Neural cell (in vitro differentiated cells): ENCODE measurements at regions not wholly inside any gene's neighbourhood (a gene's known extent, or its start where the extent isn't known, plus 50 kb on each side); places are given as distances from the start of the nearest gene placed in this dataset.

Experiments
- H2AFZ ChIP-seq: fragments of 200-600, 300-800 bp; sonication (generic), shearing (Covaris generic); 2 replicates; pipeline ENCODE4 v1.6.0; 2014; ENCODE audit warnings: low read depth, mild to moderate bottlenecking, antibody characterized with exemption, low read length, moderate library complexity
- H3F3A ChIP-seq: fragments of 200-600 bp; shearing (Covaris generic); 2 replicates; pipeline ENCODE4 v1.6.1; 2016; ENCODE audit warnings: mild to moderate bottlenecking, moderate library complexity, mixed read lengths, antibody characterized with exemption, low read length; ENCODE audit not compliant: insufficient read depth, poor library complexity, severe bottlenecking
- H3K27ac ChIP-seq: fragments of 200-600, 300-800 bp; sonication (generic), shearing (Covaris generic); 2 replicates; pipeline ENCODE4 v1.5.1; 2014; ENCODE audit warnings: mild to moderate bottlenecking, low read length, moderate library complexity
- H3K27me3 ChIP-seq: fragments of 300-800, 200-600 bp; sonication (generic), shearing (Covaris generic); 2 replicates; pipeline ENCODE4 v1.6.0; 2014; ENCODE audit warnings: mild to moderate bottlenecking, low read depth, low read length, moderate library complexity; ENCODE audit not compliant: insufficient read depth
- H3K36me3 ChIP-seq: fragments of 300-800, 200-600 bp; sonication (generic), shearing (Covaris generic); 2 replicates; pipeline ENCODE4 v1.5.1; 2014; ENCODE audit warnings: mild to moderate bottlenecking, antibody characterized with exemption, low read length, moderate library complexity; ENCODE audit not compliant: insufficient read depth
- H3K4me2 ChIP-seq: fragments of 300-800, 200-600 bp; sonication (generic), shearing (Covaris generic); 2 replicates; pipeline ENCODE4 v1.6.0; 2014; ENCODE audit warnings: mild to moderate bottlenecking, low read length
- H3K4me3 ChIP-seq: fragments of 300-800, 200-600 bp; sonication (generic), shearing (Covaris generic); 2 replicates; pipeline ENCODE4 v1.5.1; 2014; ENCODE audit warnings: mild to moderate bottlenecking, low read length, moderate library complexity
- H3K79me2 ChIP-seq: fragments of 200-600 bp; shearing (Covaris generic); replicated peaks from 2 replicates; pipeline ENCODE4 v1.6.0; 2014; ENCODE audit warnings: mild to moderate bottlenecking, low read length, moderate library complexity; ENCODE audit not compliant: insufficient read depth
- H3K9ac ChIP-seq: fragments of 300-800, 200-600 bp; sonication (generic), shearing (Covaris generic); 2 replicates; pipeline ENCODE4 v1.6.1; 2016; ENCODE audit warnings: mild to moderate bottlenecking, low read length, mixed read lengths
- H3K9me2 ChIP-seq: fragments of 200-600 bp; shearing (Covaris generic); 2 replicates; pipeline ENCODE4 v1.6.1; 2016; ENCODE audit warnings: mild to moderate bottlenecking, low read length, mixed read lengths; ENCODE audit not compliant: insufficient read depth
- H3K9me3 ChIP-seq: fragments of 200-600, 300-800 bp; sonication (generic), shearing (Covaris generic); 2 replicates; pipeline ENCODE4 v1.6.1; 2016; ENCODE audit warnings: mild to moderate bottlenecking, mixed run types, low read length, moderate library complexity, mixed read lengths
- H4K20me1 ChIP-seq: fragments of 200-600 bp; shearing (Covaris generic); 2 replicates; pipeline ENCODE4 v1.6.1; 2016; ENCODE audit warnings: mild to moderate bottlenecking, mixed run types; ENCODE audit not compliant: insufficient read depth
- EP300 ChIP-seq: fragments of 450-650 bp; conservative IDR thresholded peaks from 2 replicates; pipeline ENCODE4 v1.6.1; 2014; ENCODE audit warnings: antibody characterized with exemption, mild to moderate bottlenecking, moderate library complexity; ENCODE audit not compliant: poor library complexity, severe bottlenecking
- EZH2 ChIP-seq: fragments of 200-600, 300-800 bp; shearing (Covaris generic), sonication (generic); IDR thresholded peaks from 2 replicates; pipeline ENCODE4 v1.6.1; 2014; ENCODE audit warnings: antibody characterized with exemption, low read length, borderline replicate concordance, mild to moderate bottlenecking; ENCODE audit not compliant: insufficient read depth, poor library complexity, severe bottlenecking
- MXI1 ChIP-seq: fragments of 450-650 bp; conservative IDR thresholded peaks from 2 replicates; pipeline ENCODE4 v1.6.1; 2014; ENCODE audit warnings: antibody characterized with exemption, mild to moderate bottlenecking; ENCODE audit not compliant: poor library complexity, severe bottlenecking
- POLR2AphosphoS5 ChIP-seq: IDR thresholded peaks from 2 replicates; pipeline ENCODE4 v1.6.1; 2012
- RAD21 ChIP-seq: fragments of 450-650 bp; conservative IDR thresholded peaks from 2 replicates; pipeline ENCODE4 v1.6.1; 2014; ENCODE audit warnings: antibody characterized with exemption, mild to moderate bottlenecking, moderate library complexity
- SMC3 ChIP-seq: fragments of 450-650 bp; conservative IDR thresholded peaks from 2 replicates; pipeline ENCODE4 v1.6.1; 2014; ENCODE audit warnings: antibody characterized with exemption, mild to moderate bottlenecking, moderate library complexity; ENCODE audit not compliant: poor library complexity
- TAF1 ChIP-seq: IDR thresholded peaks from 2 replicates; pipeline ENCODE4 v1.6.1; 2012; ENCODE audit warnings: low read depth
- TF ChIP-seq, protein P1 (sequence below): IDR thresholded peaks from 2 replicates; pipeline ENCODE4 v1.6.1; 2012; ENCODE audit warnings: borderline replicate concordance
- TF ChIP-seq, protein P2 (sequence below): fragments of 450-650 bp; IDR thresholded peaks from 2 replicates; pipeline ENCODE4 v1.5.1; 2014; ENCODE audit warnings: antibody characterized with exemption, mild to moderate bottlenecking, moderate library complexity; ENCODE audit not compliant: poor library complexity, severe bottlenecking

DNA sequence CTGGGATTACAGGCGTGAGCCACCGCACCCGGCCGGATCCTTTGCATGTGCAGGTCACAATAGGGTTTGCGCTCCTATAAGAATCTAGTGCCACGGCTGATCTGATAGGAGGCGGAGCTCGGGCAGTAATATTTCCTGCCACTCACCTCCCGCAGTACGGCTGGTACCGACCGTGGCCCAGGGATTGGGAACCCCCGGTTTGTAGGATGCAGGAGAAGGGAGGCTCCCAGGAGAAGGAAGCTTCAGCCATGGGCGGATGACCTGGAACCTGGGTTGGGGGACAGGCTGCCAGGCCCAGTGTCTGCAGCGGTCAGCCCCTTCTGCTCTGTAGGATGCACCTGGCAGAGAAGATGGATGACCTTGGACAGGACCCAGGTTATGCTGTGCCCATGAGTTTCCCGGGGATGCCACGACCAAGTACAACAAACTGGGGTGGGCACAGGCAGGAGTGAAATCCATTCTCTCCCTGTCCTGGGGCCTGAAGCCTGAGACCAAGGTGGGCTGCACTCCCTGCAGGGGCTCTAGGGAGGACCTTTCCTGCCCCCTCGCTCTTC is 818.9 kb downstream of the BRD1 start:
- Histone ChIP-seq H3K9me3 (peaks cover 2% of the 10 kb centered on the region), H3K79me2 (no peaks in the 10 kb centered on the region)

DNA sequence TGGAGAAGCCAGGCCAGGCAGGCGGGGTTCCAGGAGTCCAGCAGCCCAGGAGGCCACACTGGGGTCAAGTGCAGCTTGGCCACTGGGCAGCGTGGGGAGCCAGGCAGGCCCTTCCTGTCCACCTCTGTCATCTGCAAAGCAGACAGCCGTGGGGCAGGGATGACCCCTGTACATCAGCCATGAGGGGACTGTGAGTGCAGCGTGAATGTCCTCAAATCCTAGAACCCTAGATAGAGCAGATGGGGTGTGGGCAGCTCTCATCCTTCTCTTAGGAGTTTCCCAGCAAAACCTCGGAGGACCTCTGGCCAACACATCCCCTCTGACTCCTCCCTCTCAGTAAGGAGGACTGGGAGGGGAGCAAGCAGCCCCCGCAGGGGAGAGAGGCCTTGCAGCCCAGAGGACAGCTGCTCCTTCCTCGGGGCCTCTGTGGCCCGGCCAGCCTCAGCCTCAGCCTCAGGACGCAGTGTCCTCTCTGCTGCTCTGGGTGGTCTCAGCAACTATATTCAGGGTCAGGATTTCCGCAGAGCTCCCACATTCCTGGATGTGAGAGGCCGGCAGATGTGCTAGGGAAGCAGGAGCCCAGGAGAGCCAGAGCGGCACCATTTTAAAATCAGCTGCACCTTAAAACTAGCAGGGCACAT is 820.5 kb downstream of the BRD1 start:
- no peak overlapping the region for H3K4me2 ChIP-seq
- no peaks in the 10 kb centered on the region for H3K36me3 ChIP-seq
- H3K9me3 ChIP-seq: peaks cover 6% of the 10 kb centered on the region
- no peak overlapping the region for H3K27ac ChIP-seq
- H3K9me2 ChIP-seq: no peaks in the 10 kb centered on the region
- no peaks in the 10 kb centered on the region for H4K20me1 ChIP-seq
- H2AFZ ChIP-seq: no peak overlapping the region
- no peaks in the 10 kb centered on the region for H3K79me2 ChIP-seq
- H3K27me3 ChIP-seq: no peaks in the 10 kb centered on the region
- H3F3A ChIP-seq: no peaks in the 10 kb centered on the region
- no peak overlapping the region for H3K4me3 ChIP-seq
- TF ChIP-seq RAD21 (no peak), SMC3 (no peak), POLR2AphosphoS5 (no peak), EP300 (no peak), MXI1 (no peak), TAF1 (no peak), EZH2 (no peak)
- TF ChIP-seq, protein P1, sequence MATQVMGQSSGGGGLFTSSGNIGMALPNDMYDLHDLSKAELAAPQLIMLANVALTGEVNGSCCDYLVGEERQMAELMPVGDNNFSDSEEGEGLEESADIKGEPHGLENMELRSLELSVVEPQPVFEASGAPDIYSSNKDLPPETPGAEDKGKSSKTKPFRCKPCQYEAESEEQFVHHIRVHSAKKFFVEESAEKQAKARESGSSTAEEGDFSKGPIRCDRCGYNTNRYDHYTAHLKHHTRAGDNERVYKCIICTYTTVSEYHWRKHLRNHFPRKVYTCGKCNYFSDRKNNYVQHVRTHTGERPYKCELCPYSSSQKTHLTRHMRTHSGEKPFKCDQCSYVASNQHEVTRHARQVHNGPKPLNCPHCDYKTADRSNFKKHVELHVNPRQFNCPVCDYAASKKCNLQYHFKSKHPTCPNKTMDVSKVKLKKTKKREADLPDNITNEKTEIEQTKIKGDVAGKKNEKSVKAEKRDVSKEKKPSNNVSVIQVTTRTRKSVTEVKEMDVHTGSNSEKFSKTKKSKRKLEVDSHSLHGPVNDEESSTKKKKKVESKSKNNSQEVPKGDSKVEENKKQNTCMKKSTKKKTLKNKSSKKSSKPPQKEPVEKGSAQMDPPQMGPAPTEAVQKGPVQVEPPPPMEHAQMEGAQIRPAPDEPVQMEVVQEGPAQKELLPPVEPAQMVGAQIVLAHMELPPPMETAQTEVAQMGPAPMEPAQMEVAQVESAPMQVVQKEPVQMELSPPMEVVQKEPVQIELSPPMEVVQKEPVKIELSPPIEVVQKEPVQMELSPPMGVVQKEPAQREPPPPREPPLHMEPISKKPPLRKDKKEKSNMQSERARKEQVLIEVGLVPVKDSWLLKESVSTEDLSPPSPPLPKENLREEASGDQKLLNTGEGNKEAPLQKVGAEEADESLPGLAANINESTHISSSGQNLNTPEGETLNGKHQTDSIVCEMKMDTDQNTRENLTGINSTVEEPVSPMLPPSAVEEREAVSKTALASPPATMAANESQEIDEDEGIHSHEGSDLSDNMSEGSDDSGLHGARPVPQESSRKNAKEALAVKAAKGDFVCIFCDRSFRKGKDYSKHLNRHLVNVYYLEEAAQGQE: no peak
- TF ChIP-seq, protein P2, sequence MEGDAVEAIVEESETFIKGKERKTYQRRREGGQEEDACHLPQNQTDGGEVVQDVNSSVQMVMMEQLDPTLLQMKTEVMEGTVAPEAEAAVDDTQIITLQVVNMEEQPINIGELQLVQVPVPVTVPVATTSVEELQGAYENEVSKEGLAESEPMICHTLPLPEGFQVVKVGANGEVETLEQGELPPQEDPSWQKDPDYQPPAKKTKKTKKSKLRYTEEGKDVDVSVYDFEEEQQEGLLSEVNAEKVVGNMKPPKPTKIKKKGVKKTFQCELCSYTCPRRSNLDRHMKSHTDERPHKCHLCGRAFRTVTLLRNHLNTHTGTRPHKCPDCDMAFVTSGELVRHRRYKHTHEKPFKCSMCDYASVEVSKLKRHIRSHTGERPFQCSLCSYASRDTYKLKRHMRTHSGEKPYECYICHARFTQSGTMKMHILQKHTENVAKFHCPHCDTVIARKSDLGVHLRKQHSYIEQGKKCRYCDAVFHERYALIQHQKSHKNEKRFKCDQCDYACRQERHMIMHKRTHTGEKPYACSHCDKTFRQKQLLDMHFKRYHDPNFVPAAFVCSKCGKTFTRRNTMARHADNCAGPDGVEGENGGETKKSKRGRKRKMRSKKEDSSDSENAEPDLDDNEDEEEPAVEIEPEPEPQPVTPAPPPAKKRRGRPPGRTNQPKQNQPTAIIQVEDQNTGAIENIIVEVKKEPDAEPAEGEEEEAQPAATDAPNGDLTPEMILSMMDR: no peak
- no peak overlapping the region for H3K9ac ChIP-seq

More for the DNA sequence above, 818.9 kb downstream of the BRD1 start:
- no peaks in the 10 kb centered on the region for H4K20me1 ChIP-seq
- TF ChIP-seq EZH2 (no peak), MXI1 (no peak), RAD21 (no peak), TAF1 (no peak), EP300 (no peak), SMC3 (no peak), POLR2AphosphoS5 (no peak)
- TF ChIP-seq, protein P2: no peak
- TF ChIP-seq, protein P1: no peak
- H3K27me3 ChIP-seq: no peaks in the 10 kb centered on the region
- H3K27ac ChIP-seq: no peak overlapping the region
- H3K9ac ChIP-seq: no peak overlapping the region
- H3F3A ChIP-seq: no peaks in the 10 kb centered on the region
- H3K4me3 ChIP-seq: no peak overlapping the region
- H3K9me2 ChIP-seq: no peaks in the 10 kb centered on the region
- H3K4me2 ChIP-seq: no peak overlapping the region
- no peak overlapping the region for H2AFZ ChIP-seq
- no peaks in the 10 kb centered on the region for H3K36me3 ChIP-seq
